ENCODE measurements at regions not wholly inside any gene's neighbourhood (a gene's known extent, or its start where the extent isn't known, plus 50 kb on each side); places are given as distances from the start of the nearest gene placed in this dataset.

DNA sequence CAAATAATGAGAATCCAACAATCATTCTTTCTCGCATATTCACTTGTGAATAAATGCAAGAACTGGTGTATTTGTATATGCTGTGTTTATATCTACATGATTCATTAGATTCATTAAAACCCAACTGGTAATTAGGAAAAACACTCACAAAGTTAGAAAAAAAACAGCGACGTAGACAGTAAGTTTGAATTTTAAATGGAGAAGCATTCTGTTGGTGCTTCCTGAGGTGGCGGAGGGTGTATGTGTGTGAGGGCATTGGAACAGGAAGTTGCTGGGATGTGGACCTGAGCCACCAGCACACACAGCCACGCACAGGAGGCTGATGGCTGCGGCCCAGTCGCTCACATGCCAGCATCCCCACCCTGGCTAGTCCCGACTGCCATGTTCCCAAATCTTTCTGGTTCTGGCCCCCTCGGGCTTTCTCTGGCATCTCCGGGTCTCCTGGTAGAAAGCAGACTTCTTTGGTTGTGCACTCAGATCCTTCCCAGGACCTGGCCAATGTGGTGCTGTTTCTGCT, 121.6 kb upstream of the IRF2BP2 start:
- no peak for TF ChIP-seq POLR2AphosphoS5 (IDR thresholded peaks at IDR 0.05; ENCODE audit: low read depth, low read length)
- TF ChIP-seq TAF1 (IDR thresholded peaks at IDR 0.05; ENCODE audit: borderline replicate concordance, low read depth, low read length): no peak
- no peak for TF ChIP-seq POLR2A (IDR thresholded peaks at IDR 0.05; ENCODE audit: low read depth, low read length)
- peak; percentile 52 for DNase-seq (ENCODE audit: insufficient read length)
- FAIRE-seq: no peak

DNA sequence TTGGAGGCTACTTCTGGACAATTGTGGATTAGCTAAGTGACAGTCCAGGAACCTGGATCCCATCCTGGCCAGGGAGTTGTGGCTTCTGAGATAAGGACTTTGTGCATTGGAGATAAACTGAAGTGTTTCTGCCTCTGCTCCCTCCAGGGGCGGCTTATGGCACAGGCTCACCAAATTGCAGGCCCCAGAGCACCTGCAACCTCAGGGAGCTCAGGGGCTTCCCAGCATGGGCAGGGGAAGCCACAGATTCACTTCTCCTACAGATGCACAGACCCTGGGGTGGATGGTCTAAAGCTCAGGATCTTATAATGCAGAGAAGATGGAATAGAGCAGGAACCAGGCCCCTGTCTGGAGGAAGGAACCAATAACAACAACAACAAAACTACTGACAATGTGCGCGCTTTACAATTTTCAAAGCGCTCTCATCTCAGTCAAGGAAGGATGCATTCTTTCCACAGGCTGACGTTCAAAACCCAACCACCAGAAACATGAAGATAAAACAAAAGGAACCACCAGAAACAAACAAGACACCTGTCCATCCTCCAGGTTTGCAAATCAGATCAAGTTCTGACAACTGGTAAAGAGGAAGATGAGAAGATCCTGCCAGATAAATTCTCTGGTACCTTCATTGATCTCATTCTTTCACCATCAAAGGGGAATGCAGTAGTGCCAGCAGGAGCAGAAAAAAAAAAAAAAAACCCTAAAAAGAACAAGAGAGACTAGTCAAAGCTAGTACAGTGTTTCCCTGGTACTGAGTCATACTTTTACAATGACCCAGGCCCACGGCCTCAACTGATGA, 121.0 kb upstream of the IRF2BP2 start:
- no peak for FAIRE-seq
- TF ChIP-seq POLR2AphosphoS5 (IDR thresholded peaks at IDR 0.05; ENCODE audit: low read depth, low read length): no peak
- no peak; the same call in 1 of the 2 replicates for TF ChIP-seq POLR2A (IDR thresholded peaks at IDR 0.05; ENCODE audit: low read depth, low read length)
- no peak for TF ChIP-seq TAF1 (IDR thresholded peaks at IDR 0.05; ENCODE audit: borderline replicate concordance, low read depth, low read length)
- peak; percentile 56 for DNase-seq (ENCODE audit: insufficient read length)

DNA sequence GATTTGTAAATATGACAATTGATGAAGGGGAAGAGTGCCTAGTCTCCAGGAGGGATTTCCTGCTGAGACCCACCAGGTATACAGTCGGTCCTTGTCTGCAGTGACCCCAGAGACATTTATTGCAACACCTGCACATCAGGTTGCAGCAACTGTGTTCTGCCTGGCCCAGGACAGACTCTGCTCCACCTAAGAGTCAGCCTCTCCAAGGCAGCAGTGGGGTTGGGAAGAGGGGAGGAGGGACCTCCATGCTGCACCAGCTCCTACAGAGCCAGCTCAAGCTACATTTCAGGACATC, 120.4 kb upstream of the IRF2BP2 start:
- TF ChIP-seq TAF1 (IDR thresholded peaks at IDR 0.05; ENCODE audit: borderline replicate concordance, low read depth, low read length): no peak
- TF ChIP-seq POLR2AphosphoS5 (IDR thresholded peaks at IDR 0.05; ENCODE audit: low read depth, low read length): no peak
- TF ChIP-seq POLR2A (IDR thresholded peaks at IDR 0.05; ENCODE audit: low read depth, low read length): no peak
- no peak for FAIRE-seq
- DNase-seq (ENCODE audit: insufficient read length): no peak

DNA sequence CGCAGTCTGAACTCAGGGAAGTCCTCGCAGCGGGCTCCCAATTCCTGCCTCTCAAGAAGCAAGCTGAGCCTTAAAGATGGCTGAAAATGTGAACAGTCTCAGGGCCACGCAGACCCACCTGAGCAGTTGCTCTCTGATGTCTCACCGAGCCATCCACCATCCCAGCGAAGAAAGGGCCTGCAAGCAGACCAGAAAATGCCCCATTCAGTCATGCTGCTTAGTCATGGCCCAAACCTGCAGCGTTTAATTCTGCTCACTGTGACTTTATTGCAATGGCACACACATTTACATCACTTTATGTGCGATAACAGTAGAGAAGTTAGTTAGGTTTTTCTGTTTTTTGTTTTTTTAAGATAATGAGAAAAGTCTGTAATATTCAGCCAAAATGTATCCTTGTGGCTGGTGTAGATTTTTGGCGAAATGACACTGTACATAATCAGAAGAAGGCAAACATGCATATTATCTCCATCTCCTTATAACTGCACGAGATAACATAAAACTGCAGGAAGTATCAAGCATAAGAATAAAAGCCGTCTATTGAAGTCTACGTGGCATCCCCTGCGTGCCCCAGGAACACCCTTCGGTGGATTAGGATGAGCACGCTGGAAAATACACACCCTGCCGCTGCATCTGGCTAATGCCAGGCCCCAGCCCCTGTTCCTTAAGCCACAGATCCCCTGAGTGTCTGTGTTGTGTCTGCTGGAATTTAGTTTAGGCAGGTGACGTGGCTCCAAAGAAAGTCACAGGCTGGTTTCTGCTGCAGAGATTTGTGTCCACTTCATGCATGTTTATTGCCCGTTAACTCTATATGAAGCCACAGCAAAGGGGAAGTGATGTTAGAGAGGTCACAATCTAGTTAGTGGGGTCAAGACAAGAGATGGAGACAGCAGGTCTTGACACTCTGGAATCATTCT, 119.8 kb upstream of the IRF2BP2 start:
- DNase-seq (ENCODE audit: insufficient read length) (no peak), FAIRE-seq (no peak)
- TF ChIP-seq POLR2A (IDR thresholded peaks at IDR 0.05; ENCODE audit: low read depth, low read length) (no peak), POLR2AphosphoS5 (IDR thresholded peaks at IDR 0.05; ENCODE audit: low read depth, low read length) (no peak), TAF1 (IDR thresholded peaks at IDR 0.05; ENCODE audit: borderline replicate concordance, low read depth, low read length) (no peak)

DNA sequence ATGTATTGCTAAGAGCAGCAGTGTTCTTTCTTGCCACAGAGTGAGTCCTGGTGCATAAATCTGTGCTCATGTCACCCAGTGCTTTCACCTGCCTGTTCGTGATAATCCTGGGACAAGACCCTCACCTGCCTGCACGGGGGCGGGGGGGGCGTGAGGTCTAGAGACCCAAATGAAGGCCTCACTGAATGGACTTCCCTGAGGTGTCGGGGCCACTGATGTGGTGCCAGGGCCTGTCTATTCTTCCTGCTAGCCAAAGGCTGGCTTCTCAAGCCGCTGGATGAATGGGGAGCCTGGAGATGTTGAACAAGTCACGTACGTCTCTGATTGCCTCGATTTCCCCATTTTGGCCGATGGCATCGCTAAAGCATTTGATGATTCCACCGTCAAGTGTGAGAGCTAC, 118.8 kb upstream of the IRF2BP2 start:
- TF ChIP-seq TAF1 (IDR thresholded peaks at IDR 0.05; ENCODE audit: borderline replicate concordance, low read depth, low read length): no peak
- TF ChIP-seq POLR2A (IDR thresholded peaks at IDR 0.05; ENCODE audit: low read depth, low read length): no peak
- TF ChIP-seq POLR2AphosphoS5 (IDR thresholded peaks at IDR 0.05; ENCODE audit: low read depth, low read length): no peak
- no peak for FAIRE-seq
- DNase-seq (ENCODE audit: insufficient read length): no peak

DNA sequence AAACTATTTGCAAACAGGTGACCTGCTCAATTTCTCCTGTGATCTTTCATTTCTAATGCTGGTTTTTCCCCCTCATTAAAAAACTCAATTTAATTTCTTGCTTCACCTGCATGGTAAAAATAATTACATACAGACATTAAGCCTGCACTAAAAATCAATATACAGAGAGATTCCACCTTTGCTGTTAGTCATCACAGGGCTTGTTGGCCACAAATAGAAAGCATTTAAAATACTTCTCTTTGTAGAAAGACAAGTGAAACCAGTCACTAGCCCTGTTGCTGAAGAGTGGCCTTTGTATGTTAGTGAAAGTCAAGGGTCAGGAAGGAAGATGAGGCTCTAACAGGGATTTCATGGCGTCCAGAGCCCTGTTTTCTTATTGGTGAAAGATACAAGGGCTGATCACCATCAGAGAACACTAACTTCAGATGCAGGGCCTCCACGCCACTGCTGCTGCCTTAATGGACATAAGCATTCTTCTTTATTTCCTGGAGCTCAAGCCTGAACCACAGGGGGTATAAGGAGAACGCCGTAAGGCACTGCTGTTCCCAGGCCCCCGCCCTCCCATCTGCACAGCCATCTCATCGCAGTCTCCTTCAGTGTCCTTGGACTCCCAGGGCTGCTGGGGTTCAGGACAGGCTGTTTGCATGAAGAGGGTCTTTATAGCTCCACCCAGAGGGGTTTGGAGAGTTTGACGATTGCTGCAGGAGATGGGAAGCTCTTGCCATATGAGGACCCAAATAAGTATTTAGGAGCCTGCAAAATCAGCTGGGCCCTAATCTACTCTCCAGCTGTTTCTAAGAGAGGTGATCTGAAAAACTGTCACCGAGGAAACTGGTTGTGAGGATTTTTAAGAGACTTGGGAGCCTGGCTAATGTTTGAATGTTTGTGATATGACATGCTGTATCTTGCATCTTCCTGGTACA, 117.3 kb upstream of the IRF2BP2 start:
- FAIRE-seq (no peak), DNase-seq (ENCODE audit: insufficient read length) (peak; percentile 35)
- TF ChIP-seq TAF1 (IDR thresholded peaks at IDR 0.05; ENCODE audit: borderline replicate concordance, low read depth, low read length) (no peak), POLR2A (IDR thresholded peaks at IDR 0.05; ENCODE audit: low read depth, low read length) (no peak), POLR2AphosphoS5 (IDR thresholded peaks at IDR 0.05; ENCODE audit: low read depth, low read length) (no peak)

DNA sequence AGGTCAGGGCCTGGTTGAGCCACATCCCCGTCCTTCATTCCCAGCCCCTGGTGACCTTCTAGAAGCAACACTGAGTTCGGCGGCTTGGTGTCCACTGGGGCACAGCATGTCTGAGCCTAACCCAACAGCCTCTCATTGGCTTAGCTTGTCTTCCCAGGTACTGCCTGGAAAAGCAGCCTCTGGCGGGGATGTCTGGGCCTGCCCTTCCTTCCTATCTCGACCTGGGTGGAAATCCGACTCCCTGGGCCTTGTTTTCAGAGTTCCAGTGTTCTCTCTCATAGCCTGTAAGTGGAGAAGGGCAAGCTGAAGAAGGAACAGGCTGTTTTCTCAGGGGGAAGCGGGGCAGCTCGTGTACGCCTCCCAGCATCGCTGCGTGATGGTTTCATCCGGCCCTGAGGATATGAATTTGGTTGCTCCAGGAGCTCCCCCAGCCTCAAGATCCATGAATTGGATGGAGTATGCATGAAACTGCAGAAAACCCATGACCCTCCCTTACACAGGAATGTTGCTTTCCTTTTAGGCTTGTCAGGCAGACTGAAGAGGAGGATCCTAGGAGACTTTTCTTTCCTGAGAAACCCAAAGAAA, 116.5 kb upstream of the IRF2BP2 start:
- no peak for DNase-seq (ENCODE audit: insufficient read length)
- TF ChIP-seq POLR2A (IDR thresholded peaks at IDR 0.05; ENCODE audit: low read depth, low read length) (no peak), POLR2AphosphoS5 (IDR thresholded peaks at IDR 0.05; ENCODE audit: low read depth, low read length) (no peak), TAF1 (IDR thresholded peaks at IDR 0.05; ENCODE audit: borderline replicate concordance, low read depth, low read length) (no peak)
- no peak for FAIRE-seq

DNA sequence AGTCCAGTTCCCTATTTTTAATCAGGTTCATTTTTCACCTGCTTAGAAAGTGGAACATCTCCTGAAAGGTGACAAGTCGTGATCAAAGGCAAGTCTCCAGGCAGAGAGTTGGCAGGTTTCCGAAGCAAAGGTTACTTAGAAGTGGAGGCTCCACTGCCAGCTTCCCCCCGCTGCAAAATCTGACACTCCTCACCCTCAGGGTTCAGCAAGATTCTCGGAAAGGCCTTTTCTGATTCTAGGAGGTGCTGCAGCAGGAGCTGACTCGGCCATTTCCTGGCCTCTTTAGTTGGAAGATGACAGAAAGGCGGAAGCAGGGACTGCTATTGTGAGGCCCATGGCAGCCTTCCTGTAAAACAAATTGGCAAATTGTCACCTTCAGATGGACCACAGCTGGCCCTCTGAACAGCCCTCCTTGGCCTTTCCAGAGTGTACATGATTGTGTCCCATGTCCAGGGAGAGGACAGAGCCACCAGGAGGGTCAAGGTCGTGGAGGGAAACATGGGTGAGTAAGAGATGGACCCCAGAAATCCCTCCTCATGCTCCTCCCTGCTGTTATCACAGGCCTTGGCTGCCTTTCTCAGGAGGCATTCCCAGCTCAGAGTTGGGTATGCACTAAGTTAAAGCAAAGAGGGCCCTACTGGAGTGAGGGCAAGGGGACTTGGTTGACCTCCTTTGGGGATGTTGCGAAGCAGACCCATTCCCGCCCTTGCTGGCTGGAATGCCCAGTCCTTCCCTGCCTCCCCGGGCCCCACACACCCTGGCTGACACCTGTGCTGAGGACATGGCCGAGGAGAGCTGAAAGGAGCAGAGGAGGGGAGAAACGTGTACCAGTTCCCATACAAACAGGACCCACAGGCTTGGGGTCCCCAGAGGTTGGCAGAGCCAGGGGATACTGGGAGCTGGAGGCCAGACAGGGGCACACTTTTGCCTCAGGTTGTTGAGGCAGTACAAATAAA, 115.5 kb upstream of the IRF2BP2 start:
- no peak for FAIRE-seq
- no peak for DNase-seq (ENCODE audit: insufficient read length)
- TF ChIP-seq POLR2A (IDR thresholded peaks at IDR 0.05; ENCODE audit: low read depth, low read length): no peak
- no peak for TF ChIP-seq POLR2AphosphoS5 (IDR thresholded peaks at IDR 0.05; ENCODE audit: low read depth, low read length)
- no peak for TF ChIP-seq TAF1 (IDR thresholded peaks at IDR 0.05; ENCODE audit: borderline replicate concordance, low read depth, low read length)

DNA sequence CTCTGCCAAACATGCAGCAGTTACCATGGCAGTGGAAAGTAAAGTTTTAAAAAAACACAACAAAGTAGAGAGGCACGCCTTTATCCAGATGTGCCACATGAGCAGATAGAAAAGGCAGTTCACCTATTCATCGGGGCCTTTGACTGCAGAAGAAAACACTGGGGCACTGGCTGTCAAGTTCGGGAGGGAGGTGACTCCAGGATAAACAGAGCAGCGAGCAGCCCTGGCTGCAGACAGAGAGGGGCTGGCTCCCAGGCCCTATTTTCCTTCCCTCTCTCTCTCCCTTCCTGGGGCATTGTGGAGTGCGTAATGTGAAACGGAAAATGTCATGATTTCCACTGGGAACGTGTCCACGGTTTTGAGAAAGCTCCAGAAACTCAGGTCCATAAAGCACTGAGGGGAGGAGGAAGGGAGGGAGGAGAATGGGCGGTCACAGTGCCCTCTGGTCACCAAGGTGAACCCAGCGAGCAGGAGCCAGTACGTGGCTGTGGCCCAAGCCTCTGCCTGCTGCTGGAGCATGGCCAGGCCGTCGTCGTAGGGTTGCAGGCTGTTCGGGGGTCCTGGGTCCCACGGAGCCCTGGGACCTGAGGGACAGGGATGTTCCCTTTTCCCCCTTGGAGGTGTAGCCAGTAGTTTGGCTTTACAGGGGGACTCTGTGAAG, 114.7 kb upstream of the IRF2BP2 start:
- FAIRE-seq: no peak
- TF ChIP-seq POLR2A (IDR thresholded peaks at IDR 0.05; ENCODE audit: low read depth, low read length) (no peak), TAF1 (IDR thresholded peaks at IDR 0.05; ENCODE audit: borderline replicate concordance, low read depth, low read length) (no peak), POLR2AphosphoS5 (IDR thresholded peaks at IDR 0.05; ENCODE audit: low read depth, low read length) (peak; percentile 43; the same call in 1 of the 2 replicates)
- DNase-seq (ENCODE audit: insufficient read length): no peak
